GM23338 (cell line): ENCODE measurements at regions not wholly inside any gene's neighbourhood (a gene's known extent, or its start where the extent isn't known, plus 50 kb on each side); places are given as distances from the start of the nearest gene placed in this dataset.

Source experiments
- ATAC-seq: fragments of 200-7000 bp; cut with Tn5 transposase; 3 replicates; pipeline ENCODE4 v1.9.1; 2020
- DNase-seq: peaks from one replicate; pipeline ENCODE4 v3.0.0-alpha.2; 2015; ENCODE audit warnings: low spot score
- H2AFZ ChIP-seq: fragments of 200-600 bp; sonication (generic); 2 replicates; pipeline ENCODE4 v1.8.0; 2016; ENCODE audit warnings: antibody characterized with exemption, mild to moderate bottlenecking, moderate library complexity
- H3F3A ChIP-seq: fragments of 200-600 bp; sonication (generic); replicated peaks from 2 replicates; pipeline ENCODE4 v1.8.0; 2017; ENCODE audit warnings: antibody characterized with exemption, mixed run types, low read depth
- H3K27ac ChIP-seq: fragments of 200-600 bp; sonication (generic); 2 replicates; pipeline ENCODE4 v1.6.1; 2016; ENCODE audit warnings: low read depth
- H3K27me3 ChIP-seq: fragments of 200-600 bp; sonication (generic); 2 replicates; pipeline ENCODE4 v1.8.0; 2016; ENCODE audit warnings: mild to moderate bottlenecking, mixed run types, moderate library complexity; ENCODE audit not compliant: insufficient read depth
- H3K36me3 ChIP-seq: fragments of 200-600 bp; sonication (generic); 2 replicates; pipeline ENCODE4 v1.8.0; 2016; ENCODE audit warnings: mild to moderate bottlenecking; ENCODE audit not compliant: insufficient read depth
- H3K4me1 ChIP-seq: fragments of 200-600 bp; sonication (generic); 2 replicates; pipeline ENCODE4 v1.8.0; 2016; ENCODE audit warnings: mild to moderate bottlenecking, moderate library complexity; ENCODE audit not compliant: insufficient read depth
- H3K4me2 ChIP-seq: fragments of 200-600 bp; sonication (generic); 2 replicates; pipeline ENCODE4 v1.7.1; 2017; ENCODE audit warnings: mixed run types
- H3K4me3 ChIP-seq: fragments of 200-600 bp; sonication (generic); 2 replicates; pipeline ENCODE4 v1.6.1; 2016; ENCODE audit warnings: mixed run types
- H3K79me2 ChIP-seq: fragments of 200-600 bp; sonication (generic); replicated peaks from 2 replicates; pipeline ENCODE4 v1.8.0; 2017; ENCODE audit warnings: mild to moderate bottlenecking; ENCODE audit not compliant: insufficient read depth
- H3K9me2 ChIP-seq: fragments of 200-600 bp; sonication (generic); 2 replicates; pipeline ENCODE4 v1.8.0; 2017; ENCODE audit not compliant: insufficient read depth
- H4K20me1 ChIP-seq: fragments of 200-600 bp; sonication (generic); replicated peaks from 2 replicates; pipeline ENCODE4 v1.8.0; 2017; ENCODE audit warnings: mild to moderate bottlenecking; ENCODE audit not compliant: insufficient read depth
- H3K27ac Mint-ChIP-seq: 2 replicates; pipeline ENCODE4 v1.8.0; 2020; ENCODE audit warnings: inconsistent platforms, mild to moderate bottlenecking, moderate library complexity, mixed read lengths
- H3K27me3 Mint-ChIP-seq: 3 replicates; pipeline ENCODE4 v1.8.0; 2022; ENCODE audit warnings: low read depth, mild to moderate bottlenecking, moderate library complexity, mixed read lengths, inconsistent platforms; ENCODE audit not compliant: insufficient read depth, poor library complexity
- H3K36me3 Mint-ChIP-seq: 3 replicates; pipeline ENCODE4 v1.8.0; 2021; ENCODE audit warnings: low read depth, mild to moderate bottlenecking, inconsistent platforms, moderate library complexity, mixed read lengths
- H3K4me1 Mint-ChIP-seq: 3 replicates; pipeline ENCODE4 v1.8.0; 2020; ENCODE audit warnings: mild to moderate bottlenecking, inconsistent platforms, mixed read lengths
- H3K4me3 Mint-ChIP-seq: 3 replicates; pipeline ENCODE4 v1.8.0; 2021; ENCODE audit warnings: moderate library complexity, mild to moderate bottlenecking, inconsistent platforms, mixed read lengths
- H3K9me3 Mint-ChIP-seq: 3 replicates; pipeline ENCODE4 v1.8.0; 2020; ENCODE audit warnings: moderate library complexity, mild to moderate bottlenecking, inconsistent platforms, mixed read lengths
- CREB1 ChIP-seq: fragments of 250-450 bp; sonication (Bioruptor Pico); IDR thresholded peaks from 2 replicates; pipeline ENCODE4 v1.5.0; 2020; ENCODE audit warnings: low read depth, mild to moderate bottlenecking, moderate library complexity
- EZH2 ChIP-seq: fragments of 200-600 bp; sonication (generic); IDR thresholded peaks from one replicate; pipeline ENCODE4 v1.8.0; 2017; ENCODE audit warnings: antibody characterized with exemption, mild to moderate bottlenecking, low read depth; ENCODE audit not compliant: unreplicated experiment
- EZH2phosphoT487 ChIP-seq: fragments of 200-600 bp; sonication (generic); IDR thresholded peaks from one replicate; pipeline ENCODE4 v1.8.1; 2018; ENCODE audit warnings: antibody characterized with exemption; ENCODE audit not compliant: unreplicated experiment
- NANOG ChIP-seq: IDR thresholded peaks from 2 replicates; pipeline ENCODE4 v1.6.1; 2016; ENCODE audit warnings: antibody characterized with exemption, borderline replicate concordance
- STAT1 ChIP-seq: IDR thresholded peaks from one replicate; pipeline ENCODE4 v1.6.1; 2016; ENCODE audit warnings: antibody characterized with exemption; ENCODE audit not compliant: unreplicated experiment
- ZNF114 ChIP-seq: fragments of 250-450 bp; sonication (Bioruptor Pico); IDR thresholded peaks from 2 replicates; pipeline ENCODE4 v1.5.0; 2020; ENCODE audit warnings: mild to moderate bottlenecking, moderate library complexity
- ZNF331 ChIP-seq: fragments of 250-450 bp; sonication (Bioruptor Pico); IDR thresholded peaks from 2 replicates; pipeline ENCODE4 v1.5.0; 2020; ENCODE audit warnings: low read depth, mild to moderate bottlenecking, moderate library complexity
- TF ChIP-seq, protein P1 (sequence below): fragments of 250-450 bp; sonication (Bioruptor Pico); IDR thresholded peaks from 2 replicates; pipeline ENCODE4 v1.5.0; 2020; ENCODE audit warnings: mild to moderate bottlenecking, moderate library complexity
- TF ChIP-seq, protein P2 (sequence below), 2 experiments: fragments of 200-600 bp in 1 of 2; sonication (generic) in 1 of 2; conservative IDR thresholded peaks; 2 replicates each; pipeline versions ENCODE4 v1.5.1 to v1.6.1; 2016 to 2017; ENCODE audit warnings: antibody characterized with exemption in 2 of 2, low read depth in 2 of 2, mild to moderate bottlenecking in 2 of 2, moderate library complexity in 1 of 2
- TF ChIP-seq, protein P3 (sequence below): IDR thresholded peaks from 2 replicates; pipeline ENCODE4 v1.6.1; 2016; ENCODE audit warnings: antibody characterized with exemption
- TF ChIP-seq, protein P4 (sequence below): IDR thresholded peaks from one replicate; pipeline ENCODE4 v1.6.1; 2018; ENCODE audit warnings: antibody characterized with exemption; ENCODE audit not compliant: unreplicated experiment

- Histone ChIP-seq H3K27me3 (no peaks in the 10 kb centered on the region), H3K4me1 (no peaks in the 10 kb centered on the region), H3F3A (no peaks in the 10 kb centered on the region), H3K4me3 (no peak overlapping the region), H3K27ac (no peak overlapping the region), H3K36me3 (no peaks in the 10 kb centered on the region), H3K4me2 (no peak overlapping the region), H4K20me1 (no peaks in the 10 kb centered on the region), H3K9me2 (no peaks in the 10 kb centered on the region; the same call in 1 of the 2 replicates), H3K79me2 (no peaks in the 10 kb centered on the region), H2AFZ (peak overlapping the region; percentile 32; the same call in 1 of the 2 replicates)
- Mint-ChIP-seq H3K27ac (no peak overlapping the region), H3K27me3 (peaks cover 2% of the 10 kb centered on the region), H3K9me3 (no peaks in the 10 kb centered on the region), H3K4me1 (peaks cover 3% of the 10 kb centered on the region; the same call in 2 of the 3 replicates), H3K4me3 (no peak overlapping the region), H3K36me3 (no peaks in the 10 kb centered on the region)
- TF ChIP-seq STAT1: no peak
- TF ChIP-seq CREB1 (CRISPR knock-in tag): no peak
- TF ChIP-seq, protein P1, sequence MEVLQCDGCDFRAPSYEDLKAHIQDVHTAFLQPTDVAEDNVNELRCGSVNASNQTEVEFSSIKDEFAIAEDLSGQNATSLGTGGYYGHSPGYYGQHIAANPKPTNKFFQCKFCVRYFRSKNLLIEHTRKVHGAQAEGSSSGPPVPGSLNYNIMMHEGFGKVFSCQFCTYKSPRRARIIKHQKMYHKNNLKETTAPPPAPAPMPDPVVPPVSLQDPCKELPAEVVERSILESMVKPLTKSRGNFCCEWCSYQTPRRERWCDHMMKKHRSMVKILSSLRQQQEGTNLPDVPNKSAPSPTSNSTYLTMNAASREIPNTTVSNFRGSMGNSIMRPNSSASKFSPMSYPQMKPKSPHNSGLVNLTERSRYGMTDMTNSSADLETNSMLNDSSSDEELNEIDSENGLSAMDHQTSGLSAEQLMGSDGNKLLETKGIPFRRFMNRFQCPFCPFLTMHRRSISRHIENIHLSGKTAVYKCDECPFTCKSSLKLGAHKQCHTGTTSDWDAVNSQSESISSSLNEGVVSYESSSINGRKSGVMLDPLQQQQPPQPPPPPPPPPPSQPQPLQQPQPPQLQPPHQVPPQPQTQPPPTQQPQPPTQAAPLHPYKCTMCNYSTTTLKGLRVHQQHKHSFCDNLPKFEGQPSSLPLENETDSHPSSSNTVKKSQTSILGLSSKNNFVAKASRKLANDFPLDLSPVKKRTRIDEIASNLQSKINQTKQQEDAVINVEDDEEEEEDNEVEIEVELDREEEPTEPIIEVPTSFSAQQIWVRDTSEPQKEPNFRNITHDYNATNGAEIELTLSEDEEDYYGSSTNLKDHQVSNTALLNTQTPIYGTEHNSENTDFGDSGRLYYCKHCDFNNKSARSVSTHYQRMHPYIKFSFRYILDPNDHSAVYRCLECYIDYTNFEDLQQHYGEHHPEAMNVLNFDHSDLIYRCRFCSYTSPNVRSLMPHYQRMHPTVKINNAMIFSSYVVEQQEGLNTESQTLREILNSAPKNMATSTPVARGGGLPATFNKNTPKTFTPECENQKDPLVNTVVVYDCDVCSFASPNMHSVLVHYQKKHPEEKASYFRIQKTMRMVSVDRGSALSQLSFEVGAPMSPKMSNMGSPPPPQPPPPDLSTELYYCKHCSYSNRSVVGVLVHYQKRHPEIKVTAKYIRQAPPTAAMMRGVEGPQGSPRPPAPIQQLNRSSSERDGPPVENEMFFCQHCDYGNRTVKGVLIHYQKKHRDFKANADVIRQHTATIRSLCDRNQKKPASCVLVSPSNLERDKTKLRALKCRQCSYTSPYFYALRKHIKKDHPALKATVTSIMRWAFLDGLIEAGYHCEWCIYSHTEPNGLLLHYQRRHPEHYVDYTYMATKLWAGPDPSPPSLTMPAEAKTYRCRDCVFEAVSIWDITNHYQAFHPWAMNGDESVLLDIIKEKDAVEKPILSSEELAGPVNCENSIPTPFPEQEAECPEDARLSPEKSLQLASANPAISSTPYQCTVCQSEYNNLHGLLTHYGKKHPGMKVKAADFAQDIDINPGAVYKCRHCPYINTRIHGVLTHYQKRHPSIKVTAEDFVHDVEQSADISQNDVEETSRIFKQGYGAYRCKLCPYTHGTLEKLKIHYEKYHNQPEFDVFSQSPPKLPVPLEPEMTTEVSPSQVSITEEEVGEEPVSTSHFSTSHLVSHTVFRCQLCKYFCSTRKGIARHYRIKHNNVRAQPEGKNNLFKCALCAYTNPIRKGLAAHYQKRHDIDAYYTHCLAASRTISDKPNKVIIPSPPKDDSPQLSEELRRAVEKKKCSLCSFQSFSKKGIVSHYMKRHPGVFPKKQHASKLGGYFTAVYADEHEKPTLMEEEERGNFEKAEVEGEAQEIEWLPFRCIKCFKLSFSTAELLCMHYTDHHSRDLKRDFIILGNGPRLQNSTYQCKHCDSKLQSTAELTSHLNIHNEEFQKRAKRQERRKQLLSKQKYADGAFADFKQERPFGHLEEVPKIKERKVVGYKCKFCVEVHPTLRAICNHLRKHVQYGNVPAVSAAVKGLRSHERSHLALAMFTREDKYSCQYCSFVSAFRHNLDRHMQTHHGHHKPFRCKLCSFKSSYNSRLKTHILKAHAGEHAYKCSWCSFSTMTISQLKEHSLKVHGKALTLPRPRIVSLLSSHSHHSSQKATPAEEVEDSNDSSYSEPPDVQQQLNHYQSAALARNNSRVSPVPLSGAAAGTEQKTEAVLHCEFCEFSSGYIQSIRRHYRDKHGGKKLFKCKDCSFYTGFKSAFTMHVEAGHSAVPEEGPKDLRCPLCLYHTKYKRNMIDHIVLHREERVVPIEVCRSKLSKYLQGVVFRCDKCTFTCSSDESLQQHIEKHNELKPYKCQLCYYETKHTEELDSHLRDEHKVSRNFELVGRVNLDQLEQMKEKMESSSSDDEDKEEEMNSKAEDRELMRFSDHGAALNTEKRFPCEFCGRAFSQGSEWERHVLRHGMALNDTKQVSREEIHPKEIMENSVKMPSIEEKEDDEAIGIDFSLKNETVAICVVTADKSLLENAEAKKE (CRISPR knock-in tag): no peak
- TF ChIP-seq, protein P2, sequence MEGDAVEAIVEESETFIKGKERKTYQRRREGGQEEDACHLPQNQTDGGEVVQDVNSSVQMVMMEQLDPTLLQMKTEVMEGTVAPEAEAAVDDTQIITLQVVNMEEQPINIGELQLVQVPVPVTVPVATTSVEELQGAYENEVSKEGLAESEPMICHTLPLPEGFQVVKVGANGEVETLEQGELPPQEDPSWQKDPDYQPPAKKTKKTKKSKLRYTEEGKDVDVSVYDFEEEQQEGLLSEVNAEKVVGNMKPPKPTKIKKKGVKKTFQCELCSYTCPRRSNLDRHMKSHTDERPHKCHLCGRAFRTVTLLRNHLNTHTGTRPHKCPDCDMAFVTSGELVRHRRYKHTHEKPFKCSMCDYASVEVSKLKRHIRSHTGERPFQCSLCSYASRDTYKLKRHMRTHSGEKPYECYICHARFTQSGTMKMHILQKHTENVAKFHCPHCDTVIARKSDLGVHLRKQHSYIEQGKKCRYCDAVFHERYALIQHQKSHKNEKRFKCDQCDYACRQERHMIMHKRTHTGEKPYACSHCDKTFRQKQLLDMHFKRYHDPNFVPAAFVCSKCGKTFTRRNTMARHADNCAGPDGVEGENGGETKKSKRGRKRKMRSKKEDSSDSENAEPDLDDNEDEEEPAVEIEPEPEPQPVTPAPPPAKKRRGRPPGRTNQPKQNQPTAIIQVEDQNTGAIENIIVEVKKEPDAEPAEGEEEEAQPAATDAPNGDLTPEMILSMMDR (conservative IDR thresholded peaks at IDR 0.05; ENCODE audit: low read depth in 2 of 2): no peak
- no peak for TF ChIP-seq EZH2
- TF ChIP-seq ZNF114 (CRISPR knock-in tag): no peak
- TF ChIP-seq, protein P3, sequence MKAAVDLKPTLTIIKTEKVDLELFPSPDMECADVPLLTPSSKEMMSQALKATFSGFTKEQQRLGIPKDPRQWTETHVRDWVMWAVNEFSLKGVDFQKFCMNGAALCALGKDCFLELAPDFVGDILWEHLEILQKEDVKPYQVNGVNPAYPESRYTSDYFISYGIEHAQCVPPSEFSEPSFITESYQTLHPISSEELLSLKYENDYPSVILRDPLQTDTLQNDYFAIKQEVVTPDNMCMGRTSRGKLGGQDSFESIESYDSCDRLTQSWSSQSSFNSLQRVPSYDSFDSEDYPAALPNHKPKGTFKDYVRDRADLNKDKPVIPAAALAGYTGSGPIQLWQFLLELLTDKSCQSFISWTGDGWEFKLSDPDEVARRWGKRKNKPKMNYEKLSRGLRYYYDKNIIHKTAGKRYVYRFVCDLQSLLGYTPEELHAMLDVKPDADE: no peak
- TF ChIP-seq EZH2phosphoT487: no peak
- TF ChIP-seq ZNF331 (CRISPR knock-in tag): no peak
- TF ChIP-seq, protein P4, sequence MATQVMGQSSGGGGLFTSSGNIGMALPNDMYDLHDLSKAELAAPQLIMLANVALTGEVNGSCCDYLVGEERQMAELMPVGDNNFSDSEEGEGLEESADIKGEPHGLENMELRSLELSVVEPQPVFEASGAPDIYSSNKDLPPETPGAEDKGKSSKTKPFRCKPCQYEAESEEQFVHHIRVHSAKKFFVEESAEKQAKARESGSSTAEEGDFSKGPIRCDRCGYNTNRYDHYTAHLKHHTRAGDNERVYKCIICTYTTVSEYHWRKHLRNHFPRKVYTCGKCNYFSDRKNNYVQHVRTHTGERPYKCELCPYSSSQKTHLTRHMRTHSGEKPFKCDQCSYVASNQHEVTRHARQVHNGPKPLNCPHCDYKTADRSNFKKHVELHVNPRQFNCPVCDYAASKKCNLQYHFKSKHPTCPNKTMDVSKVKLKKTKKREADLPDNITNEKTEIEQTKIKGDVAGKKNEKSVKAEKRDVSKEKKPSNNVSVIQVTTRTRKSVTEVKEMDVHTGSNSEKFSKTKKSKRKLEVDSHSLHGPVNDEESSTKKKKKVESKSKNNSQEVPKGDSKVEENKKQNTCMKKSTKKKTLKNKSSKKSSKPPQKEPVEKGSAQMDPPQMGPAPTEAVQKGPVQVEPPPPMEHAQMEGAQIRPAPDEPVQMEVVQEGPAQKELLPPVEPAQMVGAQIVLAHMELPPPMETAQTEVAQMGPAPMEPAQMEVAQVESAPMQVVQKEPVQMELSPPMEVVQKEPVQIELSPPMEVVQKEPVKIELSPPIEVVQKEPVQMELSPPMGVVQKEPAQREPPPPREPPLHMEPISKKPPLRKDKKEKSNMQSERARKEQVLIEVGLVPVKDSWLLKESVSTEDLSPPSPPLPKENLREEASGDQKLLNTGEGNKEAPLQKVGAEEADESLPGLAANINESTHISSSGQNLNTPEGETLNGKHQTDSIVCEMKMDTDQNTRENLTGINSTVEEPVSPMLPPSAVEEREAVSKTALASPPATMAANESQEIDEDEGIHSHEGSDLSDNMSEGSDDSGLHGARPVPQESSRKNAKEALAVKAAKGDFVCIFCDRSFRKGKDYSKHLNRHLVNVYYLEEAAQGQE: no peak
- TF ChIP-seq NANOG: no peak
- DNase-seq (no peak), ATAC-seq (no peak)
Observed at GRCh38 chr2:37456479-37456878, 112.0 kb downstream of the QPCT start.
